ENCODE measurements at regions not wholly inside any gene's neighbourhood (a gene's known extent, or its start where the extent isn't known, plus 50 kb on each side); places are given as distances from the start of the nearest gene placed in this dataset.
"Not testable (repeated sequence)": the region's sequence is repeated elsewhere in the genome, so short reads cannot be mapped to it uniquely, and the experiment has no call there.

DNA sequence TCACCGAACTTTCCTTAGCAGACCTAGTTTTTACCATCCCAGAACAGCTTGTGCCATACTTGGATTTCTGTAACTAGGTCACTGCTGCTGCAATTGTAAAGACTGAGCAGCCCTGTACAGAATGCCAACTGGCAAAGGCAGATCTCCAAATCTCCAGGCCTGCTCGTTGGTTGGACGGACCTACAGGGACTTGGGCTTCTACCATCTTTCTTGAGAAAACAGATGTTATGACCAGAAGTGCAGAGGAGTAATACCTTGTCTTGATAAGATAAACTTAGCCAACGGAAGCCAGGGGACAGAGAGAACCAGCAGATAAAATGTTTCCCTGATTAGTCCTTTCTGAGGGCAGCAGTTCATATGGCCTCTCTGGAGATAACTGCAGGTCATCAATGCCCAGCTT, 304.1 kb downstream of the RFPL4B start:
- DNase-seq (ENCODE audit: low read depth), result no peak

GRCh38 chr6:112659912-112660311, 312.8 kb downstream of the RFPL4B start:
- DNase-seq (ENCODE audit: low read depth), result no peak

- no peak for DNase-seq (ENCODE audit: low read depth)
These were observed 313.5 kb downstream of the RFPL4B start for GRCh38 chr6:112660626-112661025.

DNA sequence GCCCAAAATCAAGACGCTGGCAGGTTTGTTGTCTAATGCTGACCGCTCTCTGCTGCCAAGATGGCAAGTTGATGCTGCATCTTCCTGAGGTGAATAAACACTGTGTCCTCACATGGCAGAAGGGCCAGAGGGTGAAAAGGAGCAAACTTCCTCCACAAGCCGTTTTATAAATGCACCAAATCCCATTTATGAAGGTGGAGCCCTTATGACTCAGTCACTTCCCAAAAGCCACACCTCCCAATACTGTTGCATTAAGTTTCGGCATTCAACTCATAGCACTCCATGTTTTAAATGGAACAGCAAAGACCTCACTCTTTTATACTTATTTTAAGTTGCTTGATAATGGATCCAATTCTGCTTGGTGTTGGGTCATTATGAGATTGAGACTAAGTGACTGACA, 316.6 kb downstream of the RFPL4B start:
- DNase-seq (ENCODE audit: low read depth), result no peak

DNA sequence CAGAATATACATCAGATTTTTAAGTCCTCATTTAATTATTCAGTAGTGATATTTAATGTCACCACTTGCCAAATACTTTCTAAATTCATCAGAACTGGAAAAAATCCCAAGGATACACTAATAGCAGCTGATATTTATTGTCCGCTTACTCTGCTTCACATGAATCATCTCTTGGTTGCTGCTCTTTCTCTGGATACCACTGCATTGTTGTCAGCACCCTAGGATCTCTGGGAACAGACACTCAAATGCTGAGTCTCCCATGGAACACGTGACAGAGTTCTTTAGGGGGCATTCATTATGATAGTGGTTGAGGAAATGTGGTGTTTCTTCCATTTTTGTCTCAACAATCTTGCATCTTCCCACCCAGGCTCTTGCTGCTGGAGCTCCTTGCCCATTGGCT, 318.0 kb downstream of the RFPL4B start:
- DNase-seq (ENCODE audit: low read depth), result no peak

DNA sequence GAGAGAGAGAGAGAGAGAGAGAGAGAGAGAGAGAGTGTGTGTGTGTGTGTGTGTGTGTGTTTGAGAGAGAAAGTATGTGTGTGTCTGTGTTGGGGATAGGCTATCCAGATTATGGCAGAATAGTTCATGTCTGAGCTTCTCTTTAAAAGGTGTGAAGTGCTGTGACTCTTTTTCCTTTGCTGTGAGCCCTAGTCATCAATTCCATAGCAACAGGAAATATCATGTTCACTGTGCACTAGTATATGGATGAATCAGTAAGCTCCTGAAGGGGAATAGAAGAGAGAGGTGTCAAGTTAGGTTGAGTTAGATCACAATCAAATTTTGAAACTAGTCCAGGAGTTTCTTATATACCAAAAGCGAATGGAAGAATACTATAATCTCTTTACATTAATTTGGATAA, 318.7 kb downstream of the RFPL4B start:
- DNase-seq (ENCODE audit: low read depth), result no peak

GRCh38 chr6:112667427-112667826, 320.3 kb downstream of the RFPL4B start:
- DNase-seq (ENCODE audit: low read depth), result no peak

GRCh38 chr6:112680091-112680490, 333.0 kb downstream of the RFPL4B start:
- DNase-seq (ENCODE audit: low read depth), result no peak

- no peak for DNase-seq (ENCODE audit: low read depth)
These were observed 334.9 kb downstream of the RFPL4B start for GRCh38 chr6:112682071-112682470.

DNA sequence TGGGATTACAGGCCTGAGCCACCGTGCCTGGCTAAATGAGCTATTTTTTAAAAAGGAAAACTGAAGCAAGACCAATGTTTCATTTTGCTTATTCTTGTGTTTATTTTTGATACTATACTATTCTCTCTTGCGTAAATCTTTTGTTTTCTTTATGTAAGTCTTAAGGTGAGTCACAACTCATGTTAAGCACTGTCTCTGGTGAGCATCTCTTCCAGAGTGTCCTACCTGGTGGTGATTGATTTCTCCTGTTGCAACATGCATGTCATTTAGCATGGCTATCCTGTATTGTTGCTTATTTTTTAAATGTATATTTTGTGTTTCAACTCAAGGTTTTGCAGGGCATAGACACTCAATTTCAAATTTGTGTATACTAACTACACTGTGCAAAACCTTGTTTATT, 336.0 kb downstream of the RFPL4B start:
- no peak for DNase-seq (ENCODE audit: low read depth)

DNA sequence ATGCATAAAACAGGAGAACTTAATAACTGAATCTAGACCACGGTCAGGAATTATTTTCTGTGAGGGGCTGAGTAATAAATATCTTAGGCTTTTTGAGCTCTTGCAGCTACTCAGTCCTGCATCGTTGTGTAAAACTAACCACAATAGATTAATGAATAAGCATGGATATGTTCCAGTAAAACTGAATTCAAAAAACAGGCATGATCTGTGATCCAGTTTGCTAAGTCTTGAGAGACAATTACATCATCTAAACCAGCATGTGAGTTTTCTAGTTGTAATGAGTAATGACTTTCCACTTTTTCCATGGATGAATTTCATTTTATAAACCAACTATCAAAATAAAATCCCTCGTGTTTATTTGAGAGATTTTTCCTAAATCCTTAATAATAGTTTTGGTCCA, 336.8 kb downstream of the RFPL4B start:
- DNase-seq (ENCODE audit: low read depth), result peak; percentile 77

GRCh38 chr6:112685521-112686220, 338.5 kb downstream of the RFPL4B start:
- not testable (repeated sequence) for DNase-seq (ENCODE audit: low read depth)

GRCh38 chr6:112688487-112689165, 341.5 kb downstream of the RFPL4B start:
- DNase-seq (ENCODE audit: low read depth), result not testable (repeated sequence)

DNA sequence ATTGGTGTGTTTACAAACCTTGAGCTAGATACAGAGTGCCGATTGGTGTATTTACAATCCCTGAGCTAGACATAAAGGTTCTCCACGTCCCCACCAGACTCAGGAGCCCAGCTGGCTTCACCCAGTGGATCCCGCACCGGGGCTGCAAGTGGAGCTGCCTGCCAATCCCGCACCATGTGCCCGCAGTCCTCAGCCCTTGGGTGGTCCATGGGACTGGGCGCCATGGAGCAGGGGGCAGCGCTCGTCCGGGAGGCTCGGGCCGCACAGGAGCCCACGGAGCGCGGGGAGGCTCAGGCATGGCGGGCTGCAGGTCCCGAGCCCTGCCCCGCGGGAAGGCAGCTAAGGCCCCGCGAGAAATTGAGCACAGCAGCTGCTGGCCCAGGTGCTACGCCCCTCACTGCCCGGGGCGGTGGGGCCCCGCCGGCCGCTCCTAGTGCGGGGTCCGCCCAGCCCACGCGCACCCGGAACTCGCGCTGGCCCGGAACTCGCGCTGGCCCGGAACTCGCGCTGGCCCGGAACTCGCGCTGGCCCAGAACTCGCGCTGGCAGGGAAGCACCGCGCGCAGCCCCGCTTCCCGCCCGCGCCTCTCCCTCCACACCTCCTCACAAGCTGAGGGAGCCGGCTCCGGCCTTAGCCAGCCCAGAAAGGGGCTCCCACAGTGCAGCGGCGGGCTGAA, 342.2 kb downstream of the RFPL4B start:
- DNase-seq (ENCODE audit: low read depth), result not testable (repeated sequence)

DNA sequence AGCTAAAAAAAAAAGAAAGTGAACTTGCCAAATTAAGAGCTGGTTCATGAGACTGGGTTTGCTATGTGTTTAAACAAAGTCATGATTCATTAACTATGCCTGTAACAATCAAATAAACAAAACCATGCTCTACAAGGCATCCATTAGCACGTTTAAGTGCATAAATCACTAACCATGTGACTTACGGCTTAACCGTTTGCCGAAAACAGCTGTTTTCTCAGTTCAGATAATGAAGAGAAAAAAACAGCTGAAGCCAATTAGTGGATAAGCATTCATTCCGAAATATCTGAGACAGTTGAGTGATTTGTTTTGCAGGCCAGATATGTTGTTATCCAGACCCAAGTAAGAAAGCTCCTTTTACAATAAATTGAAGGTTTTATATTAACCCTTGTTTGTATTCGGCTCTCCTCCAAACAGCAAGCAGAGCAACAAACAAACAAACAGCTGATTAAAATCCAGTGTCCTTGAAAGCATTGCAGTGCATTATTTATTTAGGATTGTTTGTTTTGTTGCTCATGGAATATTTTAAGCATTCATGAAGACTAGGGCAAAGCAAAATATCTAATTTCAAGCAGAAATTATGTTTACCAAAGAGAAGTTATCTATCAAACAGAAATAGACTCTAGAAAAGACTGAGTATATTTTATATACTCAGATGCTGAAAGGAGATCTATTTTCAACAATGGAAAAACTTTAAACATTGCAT, 343.5 kb downstream of the RFPL4B start:
- DNase-seq (ENCODE audit: low read depth), result no peak

GRCh38 chr6:112691289-112691688, 344.2 kb downstream of the RFPL4B start:
- DNase-seq (ENCODE audit: low read depth), result peak; percentile 89

- DNase-seq (ENCODE audit: low read depth), result no peak
These were observed 347.9 kb downstream of the RFPL4B start for GRCh38 chr6:112695001-112695400.

DNA sequence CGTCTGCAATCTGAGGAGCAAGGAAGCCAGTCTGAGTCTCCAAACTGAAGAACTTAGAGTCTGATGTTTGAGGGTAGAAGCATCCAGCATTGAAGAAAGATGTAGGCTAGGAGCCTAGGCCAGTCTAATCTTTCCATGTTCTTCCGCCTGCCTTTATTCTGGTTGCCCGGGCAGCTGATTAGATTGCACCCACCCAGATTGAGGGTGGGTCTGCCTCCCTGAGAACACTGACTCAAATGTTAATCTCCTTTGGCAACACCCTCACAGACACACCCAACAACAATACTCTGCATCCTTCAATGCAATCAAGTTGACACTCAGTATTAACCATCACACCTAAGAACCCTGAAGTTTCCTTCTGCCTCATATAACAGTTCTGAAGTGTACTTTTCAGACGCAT, 350.1 kb downstream of the RFPL4B start:
- DNase-seq (ENCODE audit: low read depth), result no peak

DNA sequence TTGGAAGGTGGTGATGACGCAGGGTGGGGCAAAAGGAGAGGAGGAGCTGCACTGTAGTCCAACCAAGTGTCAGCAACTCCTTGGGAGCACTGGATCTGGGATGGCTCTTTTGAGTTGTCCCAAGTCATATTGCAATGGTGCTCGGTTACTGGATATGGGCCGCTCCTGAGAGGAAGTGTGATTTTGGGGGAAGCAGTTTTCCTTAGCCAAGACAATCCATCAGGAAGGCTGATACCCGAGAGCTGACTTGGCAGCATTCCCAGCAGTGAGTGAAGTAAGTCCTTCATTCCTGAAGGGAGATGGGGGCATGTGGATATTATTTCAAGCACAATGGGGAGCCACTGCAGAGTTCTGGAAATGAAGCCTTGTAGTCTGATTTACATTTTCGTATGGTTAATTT, 354.1 kb downstream of the RFPL4B start:
- no peak for DNase-seq (ENCODE audit: low read depth)

- no peak for DNase-seq (ENCODE audit: low read depth)
These were observed 363.6 kb downstream of the RFPL4B start for GRCh38 chr6:112710710-112711109.

DNA sequence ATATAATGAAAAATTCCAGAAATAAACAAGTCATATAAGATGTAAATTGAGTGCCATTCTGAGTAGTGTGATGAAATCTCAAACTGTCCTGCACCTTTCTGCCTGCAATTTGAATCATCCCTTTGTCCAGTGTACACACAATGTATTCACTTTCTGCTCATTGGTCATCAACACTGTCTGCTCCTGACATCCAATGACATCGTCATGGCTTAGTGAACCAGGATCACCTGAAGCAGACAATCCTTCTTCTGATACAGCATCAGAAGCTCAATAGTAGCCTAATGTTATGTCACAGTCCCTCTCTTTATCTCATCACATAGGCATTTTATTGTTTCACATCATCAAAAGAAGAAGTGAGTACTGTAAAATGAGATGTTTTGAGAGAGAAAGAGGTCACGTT, 366.3 kb downstream of the RFPL4B start:
- DNase-seq (ENCODE audit: low read depth), result no peak

DNA sequence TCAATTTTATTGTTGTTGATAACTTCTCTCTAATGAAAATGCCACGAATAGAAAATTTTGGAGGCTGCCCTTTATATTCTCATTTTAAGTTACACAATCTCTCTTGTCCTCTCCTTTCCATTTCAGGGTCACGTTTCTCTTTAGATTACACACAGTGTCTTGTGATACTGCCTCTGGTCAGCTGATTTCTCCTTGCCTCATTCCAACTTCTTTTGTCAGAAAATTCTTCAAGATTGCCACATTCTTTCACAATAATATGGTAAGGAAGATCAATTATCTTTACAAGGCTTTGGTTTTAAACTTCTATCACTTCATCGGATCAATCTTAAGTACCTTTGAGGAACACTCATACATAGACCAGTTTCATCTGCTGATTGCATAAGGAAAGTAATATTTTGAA, 370.3 kb downstream of the RFPL4B start:
- DNase-seq (ENCODE audit: low read depth), result no peak

DNA sequence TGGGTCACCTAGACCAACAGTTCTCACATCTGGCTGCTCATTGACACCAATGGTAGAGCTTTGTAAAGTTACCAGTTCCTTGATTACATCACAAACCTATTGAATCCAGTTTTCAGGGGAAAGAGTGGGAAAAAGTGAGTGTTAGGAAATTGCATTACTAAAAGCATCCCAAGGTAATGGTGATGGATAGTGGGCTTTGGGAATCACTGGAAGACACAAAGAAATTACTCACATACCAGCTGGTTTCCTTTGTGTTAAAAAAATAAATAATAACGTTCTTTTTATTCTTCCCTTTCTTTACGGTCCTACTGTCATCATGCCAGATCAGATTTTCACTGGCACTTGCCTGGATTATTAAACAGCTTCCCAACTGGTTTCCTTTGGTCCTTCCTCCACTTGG, 370.7 kb downstream of the RFPL4B start:
- no peak for DNase-seq (ENCODE audit: low read depth)

Data from HS-5 (cell line).